ENCODE measurements at regions not wholly inside any gene's neighbourhood (a gene's known extent, or its start where the extent isn't known, plus 50 kb on each side); places are given as distances from the start of the nearest gene placed in this dataset.

DNA sequence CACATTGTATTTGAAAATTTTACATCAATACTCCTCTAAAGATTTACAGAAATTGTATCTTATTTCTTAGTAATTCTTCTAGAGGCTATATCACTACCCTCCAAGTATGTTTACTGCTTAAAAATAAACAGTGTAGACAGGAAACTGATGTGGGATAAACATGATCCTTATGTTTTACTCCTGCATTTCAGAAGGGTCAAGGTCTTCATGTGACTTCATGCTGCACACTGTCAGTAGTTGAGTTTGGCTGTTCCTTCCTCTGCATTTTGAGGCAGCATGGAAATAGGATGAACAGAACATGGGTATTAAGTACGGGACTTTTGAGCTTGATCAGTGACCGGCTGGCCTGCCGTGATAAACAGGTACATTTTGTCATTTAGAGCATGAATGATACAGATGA is 179.2 kb upstream of the FERMT1 start:
- Histone ChIP-seq H3K36me3 (ENCODE audit: insufficient read depth, insufficient read length, low read length) (no peaks in the 10 kb centered on the region), H3K9ac (ENCODE audit: insufficient read length, low read depth) (no peak overlapping the region), H3K4me1 (ENCODE audit: insufficient read depth, insufficient read length) (no peaks in the 10 kb centered on the region), H3K4me3 (ENCODE audit: insufficient read length, low read depth) (no peak overlapping the region), H3K9me3 (ENCODE audit: insufficient read depth, low read length) (no peaks in the 10 kb centered on the region), H3K27me3 (ENCODE audit: insufficient read depth, insufficient read length) (no peaks in the 10 kb centered on the region)
- TF ChIP-seq YY1 (IDR thresholded peaks at IDR 0.05; ENCODE audit: insufficient read depth, insufficient read length) (no peak), SUZ12 (IDR thresholded peaks at IDR 0.05; ENCODE audit: extremely low read depth, insufficient read depth, insufficient read length) (no peak), ZNF274 (IDR thresholded peaks at IDR 0.05; ENCODE audit: low read depth, low read length) (no peak)
- DNase-seq (ENCODE audit: low read depth, low spot score), result no peak

GRCh38 chr20:6299456-6299855 is 176.6 kb upstream of the FERMT1 start:
- TF ChIP-seq SUZ12 (IDR thresholded peaks at IDR 0.05; ENCODE audit: extremely low read depth, insufficient read depth, insufficient read length) (no peak), ZNF274 (IDR thresholded peaks at IDR 0.05; ENCODE audit: low read depth, low read length) (no peak), YY1 (IDR thresholded peaks at IDR 0.05; ENCODE audit: insufficient read depth, insufficient read length) (no peak)

GRCh38 chr20:6298049-6298448 is 175.2 kb upstream of the FERMT1 start:
- H3K4me1 ChIP-seq (ENCODE audit: insufficient read depth, insufficient read length), result no peaks in the 10 kb centered on the region
- H3K9me3 ChIP-seq (ENCODE audit: insufficient read depth, low read length), result no peaks in the 10 kb centered on the region
- no peaks in the 10 kb centered on the region for H3K27me3 ChIP-seq (ENCODE audit: insufficient read depth, insufficient read length)
- DNase-seq (ENCODE audit: low read depth, low spot score), result no peak
- TF ChIP-seq SUZ12 (IDR thresholded peaks at IDR 0.05; ENCODE audit: extremely low read depth, insufficient read depth, insufficient read length), result no peak
- TF ChIP-seq YY1 (IDR thresholded peaks at IDR 0.05; ENCODE audit: insufficient read depth, insufficient read length), result no peak
- TF ChIP-seq ZNF274 (IDR thresholded peaks at IDR 0.05; ENCODE audit: low read depth, low read length), result no peak
- H3K4me3 ChIP-seq (ENCODE audit: insufficient read length, low read depth), result no peak overlapping the region
- H3K36me3 ChIP-seq (ENCODE audit: insufficient read depth, insufficient read length, low read length), result no peaks in the 10 kb centered on the region
- H3K9ac ChIP-seq (ENCODE audit: insufficient read length, low read depth), result no peak overlapping the region

More at GRCh38 chr20:6299456-6299855, 176.6 kb upstream of the FERMT1 start:
- DNase-seq (ENCODE audit: low read depth, low spot score), result no peak
- Histone ChIP-seq H3K4me1 (ENCODE audit: insufficient read depth, insufficient read length) (no peaks in the 10 kb centered on the region), H3K4me3 (ENCODE audit: insufficient read length, low read depth) (no peak overlapping the region), H3K9ac (ENCODE audit: insufficient read length, low read depth) (no peak overlapping the region), H3K9me3 (ENCODE audit: insufficient read depth, low read length) (no peaks in the 10 kb centered on the region), H3K27me3 (ENCODE audit: insufficient read depth, insufficient read length) (no peaks in the 10 kb centered on the region), H3K36me3 (ENCODE audit: insufficient read depth, insufficient read length, low read length) (no peaks in the 10 kb centered on the region)

DNA sequence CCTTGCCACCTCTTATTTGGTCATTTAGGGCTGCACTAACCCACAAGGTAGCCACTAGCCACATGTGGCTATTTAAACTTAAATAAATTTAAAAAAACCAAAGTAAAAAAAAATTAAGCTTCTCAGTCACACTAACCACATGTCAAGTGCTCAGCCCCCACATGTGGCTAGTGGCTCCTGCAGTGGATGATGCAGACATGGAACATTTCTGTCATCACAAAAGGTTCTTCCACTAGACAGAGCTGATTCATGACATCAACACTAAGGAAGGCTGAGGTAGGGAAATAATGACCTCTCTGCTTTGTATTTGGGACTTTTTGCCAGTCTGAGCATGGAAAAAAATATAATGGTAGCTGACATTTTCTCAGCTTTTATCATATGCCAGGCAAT is 173.0 kb upstream of the FERMT1 start:
- Histone ChIP-seq H3K4me3 (ENCODE audit: insufficient read length, low read depth) (no peak overlapping the region), H3K9me3 (ENCODE audit: insufficient read depth, low read length) (no peaks in the 10 kb centered on the region), H3K4me1 (ENCODE audit: insufficient read depth, insufficient read length) (no peaks in the 10 kb centered on the region), H3K27me3 (ENCODE audit: insufficient read depth, insufficient read length) (no peaks in the 10 kb centered on the region), H3K36me3 (ENCODE audit: insufficient read depth, insufficient read length, low read length) (no peaks in the 10 kb centered on the region), H3K9ac (ENCODE audit: insufficient read length, low read depth) (no peak overlapping the region)
- DNase-seq (ENCODE audit: low read depth, low spot score), result no peak
- no peak for TF ChIP-seq SUZ12 (IDR thresholded peaks at IDR 0.05; ENCODE audit: extremely low read depth, insufficient read depth, insufficient read length)
- TF ChIP-seq ZNF274 (IDR thresholded peaks at IDR 0.05; ENCODE audit: low read depth, low read length), result no peak
- TF ChIP-seq YY1 (IDR thresholded peaks at IDR 0.05; ENCODE audit: insufficient read depth, insufficient read length), result no peak

GRCh38 chr20:6295127-6295866 is 172.5 kb upstream of the FERMT1 start:
- no peak overlapping the region for H3K9ac ChIP-seq (ENCODE audit: insufficient read length, low read depth)
- DNase-seq (ENCODE audit: low read depth, low spot score), result no peak
- H3K4me1 ChIP-seq (ENCODE audit: insufficient read depth, insufficient read length), result no peaks in the 10 kb centered on the region
- H3K9me3 ChIP-seq (ENCODE audit: insufficient read depth, low read length), result no peaks in the 10 kb centered on the region
- H3K27me3 ChIP-seq (ENCODE audit: insufficient read depth, insufficient read length), result no peaks in the 10 kb centered on the region
- no peaks in the 10 kb centered on the region for H3K36me3 ChIP-seq (ENCODE audit: insufficient read depth, insufficient read length, low read length)
- no peak for TF ChIP-seq SUZ12 (IDR thresholded peaks at IDR 0.05; ENCODE audit: extremely low read depth, insufficient read depth, insufficient read length)
- H3K4me3 ChIP-seq (ENCODE audit: insufficient read length, low read depth), result no peak overlapping the region

- no peak for TF ChIP-seq SUZ12 (IDR thresholded peaks at IDR 0.05; ENCODE audit: extremely low read depth, insufficient read depth, insufficient read length)
- no peak for TF ChIP-seq YY1 (IDR thresholded peaks at IDR 0.05; ENCODE audit: insufficient read depth, insufficient read length)
- no peak for TF ChIP-seq ZNF274 (IDR thresholded peaks at IDR 0.05; ENCODE audit: low read depth, low read length)
- DNase-seq (ENCODE audit: low read depth, low spot score), result no peak
- Histone ChIP-seq H3K4me1 (ENCODE audit: insufficient read depth, insufficient read length) (no peaks in the 10 kb centered on the region), H3K27me3 (ENCODE audit: insufficient read depth, insufficient read length) (no peaks in the 10 kb centered on the region), H3K9me3 (ENCODE audit: insufficient read depth, low read length) (no peaks in the 10 kb centered on the region; the same call in 1 of the 2 replicates), H3K9ac (ENCODE audit: insufficient read length, low read depth) (no peak overlapping the region), H3K36me3 (ENCODE audit: insufficient read depth, insufficient read length, low read length) (no peaks in the 10 kb centered on the region), H3K4me3 (ENCODE audit: insufficient read length, low read depth) (no peak overlapping the region)
These were observed 164.6 kb upstream of the FERMT1 start for GRCh38 chr20:6287471-6287870.

DNA sequence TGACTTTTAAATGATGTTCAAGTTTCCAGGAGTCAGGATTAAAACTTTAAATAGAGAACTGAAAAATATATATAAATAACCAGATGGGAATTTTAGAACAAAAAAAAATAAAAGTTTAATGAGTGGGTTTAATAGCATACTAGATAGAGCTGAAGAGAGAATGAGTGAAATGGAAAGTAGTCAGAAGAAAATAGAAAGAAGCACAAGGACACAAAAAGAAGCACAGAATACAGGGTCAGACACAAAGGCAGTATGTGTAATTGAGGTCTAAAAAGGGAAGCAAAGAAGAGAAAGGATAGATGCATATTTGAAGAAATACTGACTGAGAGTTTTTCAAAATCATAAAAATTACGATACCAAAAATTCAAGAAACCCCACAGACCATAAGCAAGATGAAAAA is 159.8 kb upstream of the FERMT1 start:
- DNase-seq (ENCODE audit: low read depth, low spot score), result no peak
- no peak for TF ChIP-seq YY1 (IDR thresholded peaks at IDR 0.05; ENCODE audit: insufficient read depth, insufficient read length)
- TF ChIP-seq SUZ12 (IDR thresholded peaks at IDR 0.05; ENCODE audit: extremely low read depth, insufficient read depth, insufficient read length), result no peak

More for the DNA sequence above, 159.8 kb upstream of the FERMT1 start:
- Histone ChIP-seq H3K9ac (ENCODE audit: insufficient read length, low read depth) (no peak overlapping the region), H3K4me3 (ENCODE audit: insufficient read length, low read depth) (no peak overlapping the region), H3K9me3 (ENCODE audit: insufficient read depth, low read length) (peaks cover 6% of the 10 kb centered on the region; the same call in 1 of the 2 replicates), H3K36me3 (ENCODE audit: insufficient read depth, insufficient read length, low read length) (no peaks in the 10 kb centered on the region), H3K27me3 (ENCODE audit: insufficient read depth, insufficient read length) (no peaks in the 10 kb centered on the region), H3K4me1 (ENCODE audit: insufficient read depth, insufficient read length) (no peaks in the 10 kb centered on the region)

All from NT2/D1 (cell line).